HG03060 (cell line): ENCODE measurements at regions not wholly inside any gene's neighbourhood (a gene's known extent, or its start where the extent isn't known, plus 50 kb on each side); places are given as distances from the start of the nearest gene placed in this dataset.
"Not testable (repeated sequence)": the region's sequence is repeated elsewhere in the genome, so short reads cannot be mapped to it uniquely, and the experiment has no call there.

Experiments
- ATAC-seq: cut with Tn5 transposase; IDR thresholded peaks from one replicate; pipeline ENCODE4 v1.9.1; 2021; ENCODE audit warnings: low read depth, moderate number of reproducible peaks; ENCODE audit not compliant: unreplicated experiment

DNA sequence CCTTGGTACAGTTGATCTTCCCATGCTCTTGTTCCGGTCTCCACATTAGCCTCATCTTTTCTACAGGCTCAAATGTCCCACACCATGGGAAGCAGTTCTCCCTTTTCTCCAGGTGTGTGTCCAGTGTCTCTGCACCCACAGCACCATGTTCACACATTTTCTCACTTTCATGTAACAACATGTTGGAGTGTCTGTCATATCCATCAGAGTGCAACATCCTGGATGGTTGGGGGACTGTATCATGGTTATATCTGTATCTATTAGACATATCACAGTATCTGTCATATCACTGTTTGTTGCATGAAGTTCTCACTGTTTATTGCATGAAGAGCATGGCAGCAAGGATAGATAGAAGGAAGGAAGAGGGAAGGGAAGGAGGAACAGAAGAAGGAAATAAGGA, 635.6 kb downstream of the EPM2A start:
- no peak for ATAC-seq

DNA sequence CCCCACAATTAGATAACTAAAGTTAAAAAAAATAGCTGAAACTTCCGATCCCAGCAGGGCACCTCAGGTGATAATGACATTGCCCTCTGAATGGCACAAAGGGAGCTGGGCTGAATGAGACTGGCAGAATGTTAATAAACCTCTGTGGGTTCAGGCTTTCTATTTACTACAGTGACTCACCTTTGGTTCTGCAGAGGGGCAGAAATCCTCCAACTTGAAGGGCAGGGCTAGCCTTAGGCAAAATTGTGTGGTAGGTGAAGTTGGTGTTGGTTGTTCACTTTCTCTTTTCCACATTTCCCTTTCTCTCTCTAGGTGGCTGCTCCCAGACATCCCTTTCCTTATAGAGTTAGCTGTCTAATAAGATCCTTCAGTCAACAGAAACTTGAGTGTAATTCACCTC, 625.2 kb downstream of the EPM2A start:
- ATAC-seq, result no peak

DNA sequence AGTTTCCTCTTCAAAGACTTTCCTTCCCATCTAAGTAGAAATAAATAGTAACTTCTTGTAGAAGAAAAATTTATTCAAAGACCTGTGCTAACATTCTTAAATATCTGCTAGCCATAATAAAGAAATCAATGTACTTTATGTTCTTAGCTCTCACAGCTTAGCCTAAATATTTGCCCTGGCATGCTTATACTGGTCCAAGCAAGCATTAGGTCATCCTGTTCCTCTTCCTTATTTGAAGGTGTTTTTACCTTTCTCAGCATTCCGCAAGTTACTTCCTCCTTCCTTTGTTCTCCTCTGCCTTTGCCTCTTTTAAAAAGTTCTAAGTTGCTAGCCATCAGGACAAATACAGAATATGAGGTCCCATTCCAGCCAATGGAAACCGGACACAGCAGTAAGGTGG, 623.9 kb downstream of the EPM2A start:
- not testable (repeated sequence) for ATAC-seq

DNA sequence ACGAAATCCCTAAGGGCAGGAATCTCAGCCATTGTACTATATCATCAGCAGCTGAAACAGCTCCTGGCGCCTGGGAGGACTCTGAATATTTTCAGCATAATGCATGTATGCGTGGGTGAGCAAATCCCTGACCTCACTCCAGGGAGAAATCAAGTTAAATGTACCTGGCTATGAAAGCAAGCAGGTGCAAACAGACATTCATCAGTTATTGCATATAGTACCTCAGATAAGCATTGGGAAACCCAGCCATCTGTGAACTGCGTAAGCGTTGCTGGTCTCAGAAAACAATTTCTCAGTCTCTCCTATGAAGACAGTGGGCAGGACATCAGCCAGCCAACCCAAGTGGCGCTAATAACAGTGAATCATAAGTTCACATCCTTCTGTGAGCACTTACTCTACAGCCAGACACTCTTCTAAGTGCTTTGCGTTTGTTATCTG, 622.6 kb downstream of the EPM2A start:
- no peak for ATAC-seq

DNA sequence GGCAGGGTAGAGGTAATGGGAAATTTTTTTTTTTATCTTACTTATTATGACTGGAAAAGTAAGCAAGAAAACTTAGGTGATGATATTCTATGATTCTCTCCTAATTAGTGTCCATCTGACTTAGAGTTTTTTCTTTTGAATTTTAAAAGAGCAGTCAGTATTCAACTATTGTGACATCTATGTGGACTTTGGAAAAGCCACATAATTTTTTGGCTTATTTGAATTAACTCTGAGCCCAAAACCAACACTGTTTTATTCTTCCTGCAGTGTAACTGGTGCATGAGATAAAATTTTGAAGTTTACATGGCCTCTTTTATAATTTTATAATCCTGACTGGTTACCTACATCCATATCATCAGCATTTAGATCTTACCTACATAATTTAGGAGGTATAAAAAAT, 619.7 kb downstream of the EPM2A start:
- ATAC-seq, result no peak

DNA sequence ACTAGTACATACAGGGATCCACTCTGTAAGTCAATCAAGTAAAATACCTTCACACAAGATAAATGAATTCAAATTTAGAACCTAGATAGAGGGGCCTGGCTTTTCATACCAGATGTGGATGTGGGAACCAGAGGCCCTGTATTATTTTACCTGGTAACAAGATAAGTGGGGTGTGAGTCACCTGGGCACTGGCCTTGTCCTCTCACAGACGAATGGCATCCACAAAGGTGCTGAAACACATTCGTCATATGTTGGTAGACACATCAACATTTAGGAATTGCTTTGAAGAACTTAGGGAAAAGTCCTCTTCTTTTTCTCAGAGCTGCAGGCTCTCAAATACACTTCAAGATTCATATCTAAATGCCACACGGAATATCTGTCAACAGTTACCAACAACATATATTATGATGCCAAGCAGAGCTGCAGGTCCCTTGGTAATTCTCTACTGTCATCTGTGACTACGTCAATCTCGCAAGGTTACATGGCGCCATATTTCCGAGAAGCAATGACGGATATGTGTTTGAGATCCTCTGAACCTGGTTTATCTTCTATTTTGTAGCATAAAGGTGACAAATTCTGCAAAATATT, 618.6 kb downstream of the EPM2A start:
- ATAC-seq, result no peak

DNA sequence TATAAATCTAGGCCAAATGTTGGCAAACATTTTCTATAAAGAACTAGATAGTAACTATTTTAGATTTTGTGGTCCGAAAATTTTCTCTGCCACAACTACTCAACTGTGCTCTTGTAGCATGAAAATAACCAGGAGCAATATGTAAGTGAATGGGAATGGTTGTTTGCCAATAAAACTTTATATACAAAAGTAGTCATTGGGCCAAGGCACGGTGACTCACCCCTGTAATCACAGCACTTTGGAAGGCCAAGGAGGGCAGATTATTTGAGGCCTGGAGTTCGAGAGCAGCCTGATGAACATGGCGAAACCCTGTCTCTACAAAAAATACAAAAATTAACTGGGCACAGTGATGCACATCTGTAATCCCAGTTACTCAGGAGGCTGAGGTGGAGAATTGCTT, 617.1 kb downstream of the EPM2A start:
- ATAC-seq, result no peak

DNA sequence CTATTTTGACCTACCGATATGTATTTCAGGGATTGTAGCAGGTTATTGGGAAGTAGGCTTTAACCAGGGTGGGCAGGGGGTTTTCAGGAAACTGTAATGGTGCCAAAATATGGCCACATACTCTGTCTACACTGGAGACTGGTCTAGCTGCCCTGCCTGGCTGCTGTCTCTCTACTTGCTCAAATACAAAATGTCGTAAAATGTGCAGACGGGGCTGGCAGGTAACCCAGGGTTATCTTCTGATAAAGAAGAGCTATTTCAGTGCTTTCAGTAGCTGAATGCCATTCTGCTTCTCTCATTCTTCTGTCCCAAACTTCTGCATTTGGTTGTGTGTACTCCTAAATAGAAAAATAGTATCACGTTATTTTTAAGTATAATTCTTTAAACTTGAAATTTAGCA, 616.2 kb downstream of the EPM2A start:
- ATAC-seq, result no peak

DNA sequence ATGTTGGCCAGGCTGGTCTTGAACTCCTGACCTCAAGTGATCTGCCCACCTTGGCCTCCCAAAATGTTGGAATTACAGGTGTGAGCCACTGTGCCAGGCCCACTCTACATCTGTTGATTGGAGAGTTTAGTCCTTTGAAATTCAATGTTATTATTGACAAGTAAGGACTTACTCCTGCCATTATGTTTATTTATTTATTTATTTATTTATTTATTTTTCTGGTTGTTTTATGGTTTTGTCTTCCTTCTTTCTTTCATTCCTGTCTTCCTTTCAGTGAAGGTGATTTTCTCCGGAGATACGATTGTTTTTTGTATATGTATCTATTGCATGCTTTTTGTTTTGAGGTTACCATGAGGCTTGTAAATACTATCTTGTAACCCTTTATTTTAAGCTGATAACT, 602.6 kb downstream of the EPM2A start:
- no peak for ATAC-seq

DNA sequence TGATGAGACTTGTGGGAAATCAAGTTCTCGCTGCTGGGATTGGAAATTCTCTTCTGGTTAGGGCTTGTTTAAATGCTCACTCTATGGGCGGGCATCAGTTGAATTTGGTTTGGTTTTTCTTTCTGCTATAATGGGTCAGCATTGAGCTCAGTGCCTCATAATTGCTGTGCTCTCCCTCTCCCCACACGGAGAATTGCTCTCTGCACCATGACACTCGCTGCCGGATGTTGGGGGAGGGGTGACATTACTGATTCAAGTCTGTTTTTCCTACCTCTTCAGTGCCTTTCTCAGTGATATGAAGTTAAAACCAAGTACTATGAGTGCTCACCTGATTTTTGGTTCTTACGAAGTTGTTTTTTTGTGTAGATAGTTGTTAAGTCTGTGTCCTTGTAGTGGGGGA, 599.6 kb downstream of the EPM2A start:
- no peak for ATAC-seq

DNA sequence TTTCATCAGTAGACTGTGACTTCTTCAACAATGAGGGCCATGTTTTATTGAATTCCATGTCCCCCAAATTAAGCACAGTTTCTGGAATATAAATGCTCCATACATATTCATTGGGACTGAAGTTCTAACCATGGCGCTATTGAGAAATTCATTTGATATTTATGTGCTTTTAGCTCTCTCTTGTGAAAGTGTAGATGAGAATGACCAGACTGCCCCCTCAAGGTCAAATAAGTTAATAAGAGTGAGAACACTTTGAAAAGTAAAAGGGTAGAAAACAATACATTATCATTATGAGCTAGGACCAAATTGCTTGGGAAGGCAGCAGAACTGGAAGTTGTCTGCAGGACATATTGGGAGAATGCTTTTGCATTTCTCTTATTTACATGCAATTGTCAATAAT, 597.9 kb downstream of the EPM2A start:
- no peak for ATAC-seq

DNA sequence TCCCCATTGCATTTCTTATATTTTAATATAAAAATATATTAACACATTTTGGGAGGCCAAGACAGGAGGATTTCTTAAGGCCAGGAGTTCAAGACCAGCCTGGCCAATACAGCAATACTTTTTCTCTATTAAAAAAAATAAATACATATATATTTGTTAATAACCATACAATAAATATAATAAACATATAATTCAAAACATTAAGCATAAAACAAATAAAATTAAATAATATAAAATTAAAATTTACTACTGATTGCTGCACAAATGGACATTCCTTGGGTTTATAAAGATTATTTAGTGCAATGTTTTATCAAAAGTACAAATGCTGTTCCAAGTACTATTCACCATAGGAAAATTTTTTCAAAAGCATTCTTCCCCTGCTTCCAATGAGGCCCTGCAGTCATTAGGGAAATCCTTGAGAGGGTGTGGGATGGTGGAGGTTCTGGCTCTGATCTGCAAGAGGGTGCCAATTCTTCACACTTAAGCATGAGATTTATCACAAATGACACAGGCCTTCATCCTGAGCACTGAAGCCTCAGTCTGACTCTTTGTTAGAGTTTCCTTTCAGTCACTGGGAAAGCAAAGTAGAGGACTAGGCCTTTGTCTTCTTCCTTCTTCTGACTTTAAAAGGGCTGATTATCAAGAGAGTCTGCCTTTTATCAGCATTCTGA, 596.7 kb downstream of the EPM2A start:
- ATAC-seq, result no peak

DNA sequence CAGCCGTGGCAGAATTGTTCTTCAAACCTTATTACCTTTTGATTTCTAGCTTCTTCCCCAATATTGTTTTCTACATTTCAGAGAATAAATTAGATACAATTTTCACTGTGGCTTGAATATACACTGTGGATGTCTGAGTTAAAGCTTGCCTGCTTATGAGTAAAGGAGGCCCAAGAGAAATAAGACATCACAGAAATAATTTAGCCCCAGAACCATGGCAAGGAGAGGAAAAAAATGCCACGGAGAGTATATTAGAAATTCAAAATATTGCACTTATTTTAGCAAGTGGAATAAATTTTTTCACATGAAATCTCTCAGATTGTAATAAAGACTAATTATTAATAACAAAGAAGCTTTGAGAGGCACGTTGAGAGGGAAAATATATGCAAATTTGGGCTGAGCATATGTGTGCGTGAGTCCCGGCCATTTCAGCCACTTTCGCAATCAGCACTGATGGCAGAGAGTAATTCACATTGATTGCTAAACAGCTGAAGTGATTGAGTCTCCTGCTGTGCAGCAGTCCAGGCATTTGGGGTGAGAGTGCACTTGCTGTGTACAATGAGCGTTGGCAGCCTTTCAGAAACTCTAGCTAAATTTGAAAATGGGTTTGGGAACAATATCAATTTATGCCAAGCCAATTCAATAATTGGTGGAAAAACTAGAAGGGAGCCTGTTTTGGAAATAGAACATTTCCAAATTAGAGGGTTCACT, 596.0 kb downstream of the EPM2A start:
- ATAC-seq, result no peak

DNA sequence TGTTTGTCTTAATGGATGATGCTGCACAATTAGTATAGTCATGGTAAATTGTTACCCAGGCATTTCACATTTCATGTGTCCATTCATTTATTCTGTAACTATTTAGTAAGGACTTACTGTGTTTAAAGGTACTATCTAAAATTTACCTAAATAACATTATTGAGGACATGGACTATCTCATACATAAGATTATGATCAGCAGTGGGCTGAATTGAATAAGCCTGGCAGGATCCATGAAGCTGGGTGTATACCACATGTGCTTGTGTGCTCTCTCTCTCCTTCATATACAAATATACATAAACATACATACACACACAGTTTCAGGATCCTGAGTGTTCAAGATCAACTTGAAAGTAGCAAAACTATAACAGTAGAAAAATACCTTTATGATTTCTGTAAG, 595.4 kb downstream of the EPM2A start:
- ATAC-seq, result no peak

DNA sequence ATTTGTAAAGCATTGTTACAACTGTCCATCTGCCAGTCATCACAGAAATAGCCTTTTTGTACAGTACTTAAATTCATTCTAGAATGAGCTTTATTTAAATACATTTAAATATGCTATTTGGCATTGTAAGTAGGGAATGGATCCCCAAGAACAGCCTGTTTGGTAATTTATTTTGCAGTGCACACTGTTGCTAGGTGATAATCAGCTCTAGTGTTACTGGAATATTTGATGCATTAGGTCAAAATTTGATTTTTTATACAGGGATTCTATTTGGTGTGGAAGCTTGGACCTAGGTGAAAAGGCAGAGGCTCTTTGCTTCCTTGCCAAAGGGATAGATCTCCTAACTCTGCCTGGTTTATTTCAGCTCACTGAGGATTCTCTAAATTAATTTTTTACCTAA, 593.7 kb downstream of the EPM2A start:
- no peak for ATAC-seq

DNA sequence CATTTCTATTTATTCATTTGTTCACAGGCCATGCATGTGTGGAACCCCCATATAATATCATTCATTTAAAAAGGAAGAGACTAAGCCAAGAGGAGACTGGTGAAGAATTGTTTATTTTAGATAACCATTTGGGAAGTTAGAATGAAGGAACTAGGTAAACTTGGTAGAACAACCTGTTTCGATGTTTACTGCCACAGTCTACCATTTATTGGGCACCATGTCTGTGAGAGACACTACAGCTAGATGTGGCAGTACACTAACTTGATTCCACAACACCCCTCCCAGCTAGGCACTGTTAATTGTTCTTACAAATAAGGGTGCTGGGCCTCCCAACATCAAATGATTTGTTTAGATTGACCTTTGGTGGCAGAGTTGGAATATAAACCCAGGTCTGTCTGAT, 592.4 kb downstream of the EPM2A start:
- no peak for ATAC-seq

DNA sequence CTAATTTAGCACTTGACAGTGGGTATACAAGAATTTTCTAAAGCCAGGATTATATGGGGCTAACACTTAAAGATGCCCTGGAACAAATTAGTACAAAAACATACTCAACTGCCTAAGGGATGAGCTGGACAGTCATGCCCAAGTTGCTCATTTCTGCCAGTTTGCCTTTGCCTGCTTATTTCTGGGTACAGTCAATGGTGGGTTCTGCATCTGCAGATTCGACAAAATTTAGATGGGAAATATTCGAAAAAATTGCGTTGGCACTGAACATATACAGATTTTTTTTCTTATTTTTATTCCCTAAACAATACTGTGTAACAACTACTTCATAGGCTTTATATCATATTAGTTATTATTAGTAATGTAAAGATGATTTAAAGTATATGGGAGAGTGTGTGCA, 591.9 kb downstream of the EPM2A start:
- no peak for ATAC-seq

DNA sequence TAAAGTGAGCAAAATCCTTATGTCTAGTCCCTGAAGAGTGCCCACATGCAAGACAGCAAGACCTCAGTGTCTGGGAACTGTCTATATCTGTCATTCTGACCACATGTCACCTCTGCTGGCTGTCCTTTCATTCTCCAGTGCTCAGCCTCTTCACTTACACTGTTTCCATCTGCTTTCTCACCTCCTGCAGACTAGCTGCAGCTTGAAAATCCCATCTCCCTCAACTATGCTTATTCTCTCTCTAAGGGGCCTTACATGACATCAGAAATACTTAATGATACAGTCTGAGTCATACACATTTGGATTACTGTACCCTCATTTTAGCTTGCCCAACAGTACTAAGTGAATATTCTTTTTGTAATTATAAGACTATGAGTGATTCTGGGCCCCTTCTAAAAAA, 587.8 kb downstream of the EPM2A start:
- ATAC-seq, result no peak

DNA sequence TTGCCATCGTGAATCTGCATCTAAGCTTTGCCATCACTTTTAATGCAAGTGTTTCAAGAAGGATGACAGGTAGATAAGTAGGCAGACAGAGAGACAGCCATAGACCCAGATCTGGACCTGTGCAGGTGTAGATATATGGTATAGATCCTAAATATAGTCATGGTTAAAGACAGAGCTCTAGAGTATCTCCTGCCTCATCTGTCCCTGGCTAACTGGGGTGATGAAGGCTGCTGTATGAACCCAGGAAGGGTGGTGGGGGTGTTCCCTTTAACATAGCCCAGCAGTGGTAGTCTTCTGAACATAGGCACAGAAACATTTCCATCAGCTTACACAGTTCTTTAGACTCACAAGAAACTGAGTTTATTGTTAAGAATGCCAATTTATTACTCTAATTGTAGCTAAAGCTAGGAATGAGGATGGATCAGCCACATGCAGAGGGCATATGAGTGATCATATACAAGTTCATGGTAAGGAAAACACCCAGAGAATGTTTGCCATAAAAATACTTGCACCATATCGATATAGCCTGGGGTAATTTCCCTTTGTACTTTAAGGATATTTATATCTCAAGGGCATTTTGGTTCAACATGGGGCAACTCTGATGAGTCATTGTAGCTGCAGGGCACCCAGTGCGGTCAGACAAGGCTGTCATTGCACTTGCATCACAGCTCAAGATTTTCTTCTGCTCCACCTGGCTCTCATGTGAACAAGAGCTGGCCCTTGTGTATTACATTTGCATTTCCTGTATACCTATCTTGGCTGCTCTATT, 587.2 kb downstream of the EPM2A start:
- ATAC-seq, result peak; percentile 43

DNA sequence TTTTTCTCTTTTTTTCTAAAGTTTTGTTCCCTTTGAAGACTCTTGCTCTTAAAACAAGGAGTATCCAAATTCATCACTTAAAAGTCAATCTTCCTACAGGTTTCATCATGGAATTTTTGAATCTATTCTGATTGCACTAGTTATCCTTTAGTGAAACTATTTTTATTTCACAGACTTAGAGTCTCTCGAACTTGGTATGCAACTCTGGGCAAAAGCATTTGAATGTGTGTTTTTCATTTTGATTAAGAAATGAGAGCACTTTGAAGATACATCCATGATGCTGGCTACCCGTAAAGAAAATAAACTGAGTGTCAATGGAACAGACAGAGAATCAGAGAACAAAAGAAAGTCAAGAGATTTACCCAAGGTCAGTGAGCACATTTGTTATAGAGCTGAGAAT, 586.5 kb downstream of the EPM2A start:
- no peak for ATAC-seq

DNA sequence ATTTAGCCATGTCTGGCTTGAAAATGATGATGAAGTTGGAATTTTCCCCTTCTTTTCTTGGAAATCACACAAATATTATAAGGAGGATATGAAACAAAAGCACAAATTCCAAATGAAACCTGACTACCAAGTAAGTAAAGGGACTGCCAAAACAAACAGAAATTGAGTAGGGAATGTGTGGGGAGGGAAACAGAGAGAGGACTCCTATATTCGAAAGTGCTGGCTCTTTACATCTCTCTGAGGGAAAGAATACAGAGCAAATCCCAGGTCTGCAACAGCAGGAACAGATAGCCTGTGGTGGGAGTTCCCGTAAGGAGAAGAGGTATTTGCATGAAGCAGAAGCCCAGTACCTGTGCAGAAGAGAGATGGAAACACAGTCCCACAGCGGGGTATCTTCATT, 583.7 kb downstream of the EPM2A start:
- ATAC-seq, result no peak
